ENCODE measurements at regions not wholly inside any gene's neighbourhood (a gene's known extent, or its start where the extent isn't known, plus 50 kb on each side); places are given as distances from the start of the nearest gene placed in this dataset.

DNA sequence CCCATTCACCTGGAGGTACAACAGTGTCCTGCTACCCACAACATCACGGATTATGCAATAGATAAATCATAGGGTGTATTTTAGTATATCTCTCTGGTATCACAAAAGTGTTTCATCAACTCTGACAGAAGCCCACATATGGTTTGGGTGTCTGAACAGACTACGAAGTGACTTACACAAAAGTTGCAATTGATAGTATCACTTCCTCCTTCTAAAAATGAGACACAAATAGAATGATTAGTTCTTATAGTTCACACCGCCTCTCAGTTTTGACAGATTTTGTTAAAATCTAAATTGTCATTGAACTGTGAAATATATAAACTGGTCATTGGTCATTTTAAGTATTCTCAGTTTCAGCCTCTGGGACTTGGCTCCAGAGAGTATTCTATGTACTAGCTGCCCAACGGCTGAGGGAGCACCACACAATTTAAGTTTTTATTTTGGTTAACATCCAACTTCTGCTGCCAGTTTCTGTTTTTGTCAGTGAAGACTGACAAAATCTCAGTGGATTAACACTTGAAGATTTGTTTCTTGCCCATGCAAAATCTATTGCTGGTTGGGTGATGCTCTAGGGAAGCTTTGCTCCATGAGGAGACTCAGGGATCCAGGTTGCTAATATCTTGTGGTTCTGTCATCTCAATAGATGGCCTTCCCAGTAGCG is 113.8 kb upstream of the PUDP start:
- no peak for DNase-seq (ENCODE audit: low read depth)
- TF ChIP-seq, protein P1, sequence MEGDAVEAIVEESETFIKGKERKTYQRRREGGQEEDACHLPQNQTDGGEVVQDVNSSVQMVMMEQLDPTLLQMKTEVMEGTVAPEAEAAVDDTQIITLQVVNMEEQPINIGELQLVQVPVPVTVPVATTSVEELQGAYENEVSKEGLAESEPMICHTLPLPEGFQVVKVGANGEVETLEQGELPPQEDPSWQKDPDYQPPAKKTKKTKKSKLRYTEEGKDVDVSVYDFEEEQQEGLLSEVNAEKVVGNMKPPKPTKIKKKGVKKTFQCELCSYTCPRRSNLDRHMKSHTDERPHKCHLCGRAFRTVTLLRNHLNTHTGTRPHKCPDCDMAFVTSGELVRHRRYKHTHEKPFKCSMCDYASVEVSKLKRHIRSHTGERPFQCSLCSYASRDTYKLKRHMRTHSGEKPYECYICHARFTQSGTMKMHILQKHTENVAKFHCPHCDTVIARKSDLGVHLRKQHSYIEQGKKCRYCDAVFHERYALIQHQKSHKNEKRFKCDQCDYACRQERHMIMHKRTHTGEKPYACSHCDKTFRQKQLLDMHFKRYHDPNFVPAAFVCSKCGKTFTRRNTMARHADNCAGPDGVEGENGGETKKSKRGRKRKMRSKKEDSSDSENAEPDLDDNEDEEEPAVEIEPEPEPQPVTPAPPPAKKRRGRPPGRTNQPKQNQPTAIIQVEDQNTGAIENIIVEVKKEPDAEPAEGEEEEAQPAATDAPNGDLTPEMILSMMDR (IDR thresholded peaks at IDR 0.05; ENCODE audit: low read depth, low read length, missing control alignments): no peak
- H3K4me3 ChIP-seq (ENCODE audit: low read depth, low read length): no peak overlapping the region
- in situ Hi-C loops (cut with HindIII; ENCODE audit: low sequenced_read_pairs): no loop called here

DNA sequence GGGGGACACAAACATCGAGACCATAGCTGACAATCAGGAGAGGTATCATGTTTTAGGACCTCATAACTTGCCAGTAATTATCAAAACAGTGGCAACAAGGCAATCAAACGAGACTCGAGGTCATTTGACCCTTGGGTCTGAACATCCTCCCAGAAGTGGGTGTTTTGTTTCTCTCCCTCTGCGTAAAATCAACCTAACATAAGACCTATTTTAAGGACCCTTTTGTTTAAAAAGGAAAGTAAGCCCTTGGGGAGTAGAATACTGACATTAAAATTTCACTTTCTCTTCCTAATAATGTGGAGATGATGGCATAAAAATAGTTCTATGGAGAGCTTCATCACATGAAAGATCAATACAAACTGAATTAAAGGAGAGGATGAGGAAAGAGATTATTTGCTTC is 106.2 kb upstream of the PUDP start:
- in situ Hi-C loops (cut with HindIII; ENCODE audit: low sequenced_read_pairs): no loop called here
- TF ChIP-seq, protein P1 (IDR thresholded peaks at IDR 0.05; ENCODE audit: low read depth, low read length, missing control alignments): no peak

DNA sequence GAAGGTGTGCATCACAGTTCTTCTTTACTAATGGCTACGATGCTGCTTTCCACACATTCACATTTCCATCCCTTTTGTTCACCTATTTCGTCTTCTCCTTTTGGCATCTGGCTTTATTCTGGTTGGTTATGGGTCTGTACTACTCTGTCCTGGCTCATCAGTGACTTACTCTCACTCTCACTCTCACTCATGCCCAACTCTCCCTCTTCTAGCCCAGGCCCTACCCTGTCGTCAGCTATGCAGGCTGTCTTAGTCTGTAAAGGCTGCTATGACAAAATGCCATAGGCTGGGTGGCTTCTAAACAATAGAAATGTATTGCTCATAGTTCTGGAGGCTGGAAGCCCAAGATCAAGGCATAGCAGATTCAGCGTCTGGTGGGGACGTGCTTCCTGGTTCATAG is 105.6 kb upstream of the PUDP start:
- no peak for DNase-seq (ENCODE audit: low read depth)
- in situ Hi-C loops (cut with HindIII; ENCODE audit: low sequenced_read_pairs): no loop called here
- no peak overlapping the region for H3K4me3 ChIP-seq (ENCODE audit: low read depth, low read length)
- TF ChIP-seq, protein P1 (IDR thresholded peaks at IDR 0.05; ENCODE audit: low read depth, low read length, missing control alignments): no peak

More for the DNA sequence above, 106.2 kb upstream of the PUDP start:
- no peak for DNase-seq (ENCODE audit: low read depth)
- H3K4me3 ChIP-seq (ENCODE audit: low read depth, low read length): no peak overlapping the region

DNA sequence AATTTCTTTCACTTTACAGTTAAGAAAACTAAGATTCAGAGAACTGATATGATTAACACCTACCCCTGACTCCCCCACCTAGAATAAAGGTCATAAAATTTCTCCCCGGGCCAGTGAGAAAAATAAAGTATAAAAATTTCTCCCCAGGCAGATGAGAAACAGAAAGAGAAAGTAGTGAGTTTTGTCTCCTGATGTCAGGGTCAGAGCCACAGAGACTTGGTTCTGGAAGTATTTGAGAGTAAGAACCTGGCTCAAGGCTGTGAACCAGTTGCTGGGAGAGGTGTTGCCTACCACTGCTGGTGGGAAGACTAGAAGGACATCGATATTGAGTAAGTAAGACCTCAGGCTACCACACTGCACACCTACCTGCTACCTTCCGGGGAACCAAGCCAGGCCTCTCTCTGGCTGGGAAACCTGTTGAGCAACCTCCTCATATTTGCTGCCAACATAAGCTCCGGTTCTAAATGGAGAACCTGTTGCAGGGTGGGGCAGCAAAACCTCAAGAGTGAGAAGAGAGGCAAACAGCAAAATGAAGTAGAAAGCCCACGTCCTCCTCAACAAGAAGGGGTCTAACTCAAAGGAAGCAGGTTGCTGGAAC is 104.2 kb upstream of the PUDP start:
- in situ Hi-C loops (cut with HindIII; ENCODE audit: low sequenced_read_pairs): no loop called here
- TF ChIP-seq, protein P1 (IDR thresholded peaks at IDR 0.05; ENCODE audit: low read depth, low read length, missing control alignments): no peak
- DNase-seq (ENCODE audit: low read depth): no peak
- H3K4me3 ChIP-seq (ENCODE audit: low read depth, low read length): no peak overlapping the region

DNA sequence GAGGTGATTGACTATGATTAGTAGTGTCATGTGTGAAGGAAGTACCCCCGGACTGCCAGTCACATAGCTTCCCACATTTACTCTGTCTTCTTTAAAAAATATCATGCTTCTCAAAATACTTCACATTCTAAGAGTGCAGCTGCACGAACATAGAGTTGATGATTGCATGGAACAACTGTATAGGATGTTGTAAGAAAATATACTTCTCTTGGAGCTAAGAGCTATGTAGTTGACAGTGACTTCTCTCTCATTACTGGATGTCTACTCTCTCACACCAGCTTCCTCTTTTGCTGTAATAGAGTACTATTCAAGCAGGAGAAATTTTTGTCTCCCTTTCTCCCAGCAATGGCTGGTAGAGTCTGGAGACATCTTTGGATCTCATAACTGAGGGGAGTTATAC is 99.4 kb upstream of the PUDP start:
- no peak overlapping the region for H3K4me3 ChIP-seq (ENCODE audit: low read depth, low read length)
- in situ Hi-C loops (cut with HindIII; ENCODE audit: low sequenced_read_pairs): no loop called here
- DNase-seq (ENCODE audit: low read depth): no peak
- TF ChIP-seq, protein P1 (IDR thresholded peaks at IDR 0.05; ENCODE audit: low read depth, low read length, missing control alignments): no peak

DNA sequence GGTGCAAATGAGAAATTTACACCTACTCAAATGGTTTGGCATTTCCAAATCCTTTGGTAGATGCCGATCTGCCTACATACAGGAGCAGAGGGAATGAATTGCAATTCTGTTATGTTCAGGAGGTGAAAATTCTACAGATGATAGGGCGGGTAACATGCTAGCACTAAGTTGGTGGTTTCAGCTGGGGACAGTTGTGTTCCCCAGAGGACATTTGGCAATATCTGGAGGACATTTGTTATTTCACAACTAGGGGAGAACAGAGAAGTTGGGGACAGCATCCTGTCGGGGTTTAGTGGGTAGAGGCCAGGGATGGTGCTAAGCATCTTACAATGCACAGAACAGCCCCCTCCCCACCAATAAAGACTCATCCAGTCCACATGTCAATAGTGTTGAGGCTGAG is 96.5 kb upstream of the PUDP start:
- no peak for DNase-seq (ENCODE audit: low read depth)
- no peak overlapping the region for H3K4me3 ChIP-seq (ENCODE audit: low read depth, low read length)
- in situ Hi-C loops (cut with HindIII; ENCODE audit: low sequenced_read_pairs): no loop called here
- TF ChIP-seq, protein P1 (IDR thresholded peaks at IDR 0.05; ENCODE audit: low read depth, low read length, missing control alignments): no peak
